Activated T-cell treated with anti-CD3 and anti-CD28 coated beads, Interleukin-2, amount 50 U/mL, for 1 hour (primary cell): ENCODE measurements at regions not wholly inside any gene's neighbourhood (a gene's known extent, or its start where the extent isn't known, plus 50 kb on each side); places are given as distances from the start of the nearest gene placed in this dataset.

Source experiments
- DNase-seq: peaks from one replicate; pipeline ENCODE4 v3.0.0-alpha.2; 2020

- no peak for DNase-seq
Observed at GRCh38 chr5:155068616-155069100, 55.1 kb downstream of the KIF4B start.

- no peak for DNase-seq
Observed at GRCh38 chr5:155069961-155070360, 56.4 kb downstream of the KIF4B start.

GRCh38 chr5:155070781-155071180 lies 57.2 kb downstream of the KIF4B start:
- DNase-seq: no peak

DNA sequence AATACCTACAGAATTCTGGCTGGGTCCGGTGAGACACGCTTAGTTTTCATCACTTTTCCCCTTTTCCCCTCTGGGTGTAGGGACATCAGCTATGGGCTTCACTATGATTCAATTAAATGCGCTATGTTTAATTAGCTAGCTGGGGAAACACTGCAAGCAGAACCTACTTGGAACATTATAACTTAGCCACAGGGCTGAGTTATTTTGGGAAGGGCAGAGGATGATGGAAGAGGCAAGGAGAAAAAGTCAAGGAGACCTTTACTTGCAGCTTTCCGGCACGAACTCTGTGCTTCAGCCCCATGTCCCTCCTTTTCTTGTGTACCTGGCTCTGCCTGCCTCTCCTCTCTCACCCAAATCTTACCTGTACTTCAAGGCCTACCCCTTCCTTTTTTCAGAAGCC lies 62.8 kb downstream of the KIF4B start:
- DNase-seq: no peak

GRCh38 chr5:155079698-155080097 lies 66.1 kb downstream of the KIF4B start:
- DNase-seq: no peak

GRCh38 chr5:155080721-155081120 lies 67.2 kb downstream of the KIF4B start:
- no peak for DNase-seq

DNA sequence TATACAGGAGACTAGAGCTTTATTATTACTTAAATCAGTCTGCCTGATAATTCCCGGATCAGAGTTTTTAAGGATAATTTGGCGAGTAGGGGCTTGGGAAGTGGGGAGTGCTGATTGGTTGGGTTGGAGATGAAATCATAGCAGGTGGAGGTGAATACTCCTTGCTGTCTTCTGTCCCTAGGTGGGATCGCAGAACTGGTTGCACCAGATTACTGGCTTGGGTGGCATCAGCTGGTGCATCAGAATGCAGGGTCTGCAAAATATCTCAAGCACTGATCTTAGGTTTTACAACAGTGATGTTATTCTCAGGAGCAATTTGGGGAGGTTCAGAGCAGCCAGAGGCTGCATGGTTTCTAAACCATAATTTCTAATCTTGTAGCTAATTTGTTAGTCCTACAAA lies 68.1 kb downstream of the KIF4B start:
- DNase-seq: no peak

DNA sequence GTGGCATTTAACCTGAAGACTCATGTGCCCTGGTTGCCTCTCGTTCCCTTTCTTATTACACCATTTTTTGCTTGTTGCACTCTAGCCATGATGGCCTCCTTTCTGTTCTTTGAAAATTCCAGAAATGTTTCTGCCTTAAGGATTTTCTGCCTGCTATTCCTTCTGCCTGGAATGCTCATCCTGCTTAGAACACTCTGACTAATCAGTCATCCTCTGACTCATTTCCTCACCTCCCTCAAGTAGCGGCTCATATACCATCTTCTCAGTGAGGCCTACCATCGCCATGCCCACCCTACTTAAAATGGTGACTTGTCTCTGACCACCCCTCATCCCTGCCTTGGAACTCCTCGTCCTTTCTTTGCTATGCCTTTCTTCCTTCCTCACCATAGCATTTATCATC lies 68.8 kb downstream of the KIF4B start:
- no peak for DNase-seq

DNA sequence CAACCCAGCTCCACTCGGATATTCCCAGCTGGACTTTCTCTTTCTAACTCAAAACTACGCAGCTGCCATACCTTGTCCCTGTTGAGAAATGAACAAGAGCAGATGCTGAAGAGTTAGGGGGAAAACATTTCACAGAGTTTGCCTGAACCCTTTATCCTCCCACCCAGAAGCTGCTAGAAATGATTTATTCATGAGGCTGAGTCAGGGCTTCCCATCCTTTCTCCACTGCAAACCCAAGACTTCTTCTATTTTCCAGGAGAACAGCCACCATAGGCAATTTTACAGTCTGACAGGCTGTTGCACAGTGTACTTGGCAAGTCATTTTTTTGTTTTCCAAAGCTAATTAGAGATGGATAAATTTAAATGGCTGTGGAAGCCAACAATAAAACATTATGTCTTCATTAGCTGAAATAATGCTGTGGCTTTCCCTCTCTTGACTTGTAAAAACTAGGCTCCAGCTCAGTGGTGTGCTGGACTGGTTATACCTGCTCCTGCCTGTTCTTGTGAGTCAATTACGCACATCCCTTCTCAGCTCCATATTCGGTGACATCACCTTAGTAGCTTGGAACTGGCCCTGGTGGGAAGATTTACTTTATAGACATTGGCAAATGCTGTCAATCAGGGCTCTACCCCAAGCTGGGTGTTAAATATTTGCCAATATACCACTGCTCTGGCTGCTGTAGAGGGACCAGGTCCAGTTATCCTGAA lies 71.9 kb downstream of the KIF4B start:
- no peak for DNase-seq

GRCh38 chr5:155087036-155087435 lies 73.5 kb downstream of the KIF4B start:
- no peak for DNase-seq

- DNase-seq: no peak
Observed at GRCh38 chr5:155088811-155089210, 75.3 kb downstream of the KIF4B start.

DNA sequence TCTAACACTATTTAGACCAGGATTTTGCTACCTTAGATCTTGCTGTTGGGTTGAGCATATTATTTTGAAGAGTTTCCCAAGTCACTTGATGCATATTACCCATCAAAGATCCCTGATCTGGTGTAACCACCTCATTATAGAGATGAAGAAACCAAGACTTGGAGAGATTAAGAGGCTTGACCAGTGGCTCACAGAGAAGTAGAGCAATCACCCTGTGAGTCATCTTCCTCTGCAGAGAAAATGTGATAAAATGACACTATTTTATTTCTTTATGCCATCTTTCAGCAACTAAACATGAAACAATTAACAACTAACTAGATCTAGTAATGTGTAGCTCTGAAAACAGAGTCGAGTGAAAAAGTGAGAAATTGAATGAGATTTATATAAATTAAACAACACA lies 76.1 kb downstream of the KIF4B start:
- DNase-seq: no peak

GRCh38 chr5:155091063-155091648 lies 77.6 kb downstream of the KIF4B start:
- no peak for DNase-seq

- DNase-seq: no peak
Observed at GRCh38 chr5:155091768-155092717, 78.5 kb downstream of the KIF4B start.

DNA sequence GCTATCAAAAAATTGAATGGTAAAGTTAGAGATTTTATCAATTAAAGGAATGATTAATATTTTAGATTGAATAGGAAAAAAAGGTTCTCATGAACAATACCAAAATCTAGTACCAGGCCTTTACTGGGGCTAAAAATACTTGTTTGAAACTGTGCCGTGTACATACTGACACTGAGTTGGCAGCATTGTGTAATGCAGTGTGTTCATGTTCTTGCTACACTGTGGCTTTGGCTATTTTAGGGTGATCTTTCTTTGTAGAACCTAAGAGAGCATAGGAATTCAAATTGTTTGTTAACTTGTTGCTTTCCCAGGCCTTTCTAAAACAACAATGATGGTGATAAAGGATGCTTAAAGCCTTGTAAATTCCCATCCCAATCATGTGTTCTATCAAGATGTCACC lies 80.9 kb downstream of the KIF4B start:
- no peak for DNase-seq

GRCh38 chr5:155097995-155098394 lies 84.4 kb downstream of the KIF4B start:
- DNase-seq: no peak

- DNase-seq: no peak
Observed at GRCh38 chr5:155098433-155098832, 84.9 kb downstream of the KIF4B start.

GRCh38 chr5:155101697-155102096 lies 88.1 kb downstream of the KIF4B start:
- DNase-seq: no peak

- no peak for DNase-seq
Observed at GRCh38 chr5:155103146-155103545, 89.6 kb downstream of the KIF4B start.

DNA sequence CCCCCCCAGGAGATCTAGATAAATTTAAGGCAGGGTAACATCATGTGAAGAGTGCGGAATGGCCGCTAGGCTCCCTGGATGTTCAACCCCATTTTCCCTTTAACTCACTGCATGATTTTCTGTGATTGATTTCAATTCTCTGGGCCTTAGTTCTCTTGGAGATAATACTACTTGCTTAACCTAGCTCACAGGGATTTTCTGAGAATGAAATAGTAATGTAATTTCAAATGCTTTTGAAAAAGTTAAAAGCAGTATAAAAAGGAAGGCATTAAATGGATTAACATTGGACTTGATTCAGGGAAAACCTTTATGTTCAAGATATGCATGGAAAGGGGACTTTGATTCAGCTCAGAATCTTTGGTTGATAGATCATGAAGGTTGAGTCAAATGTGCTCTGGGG lies 90.9 kb downstream of the KIF4B start:
- DNase-seq: no peak

GRCh38 chr5:155106221-155106620 lies 92.7 kb downstream of the KIF4B start:
- DNase-seq: no peak

- no peak for DNase-seq
Observed at GRCh38 chr5:155113888-155114287, 100.3 kb downstream of the KIF4B start.

GRCh38 chr5:155114655-155115054 lies 101.1 kb downstream of the KIF4B start:
- DNase-seq: no peak
